HepG2 (cell line): ENCODE measurements at regions not wholly inside any gene's neighbourhood (a gene's known extent, or its start where the extent isn't known, plus 50 kb on each side); places are given as distances from the start of the nearest gene placed in this dataset.

Experiments
- ARID4A ChIP-seq: sonication (generic); formaldehyde crosslinking; IDR thresholded peaks from 2 replicates; pipeline ENCODE4 v1.5.0; 2020; ENCODE audit warnings: mild to moderate bottlenecking, missing genetic modification reagents, borderline replicate concordance
- BCL6 ChIP-seq: IDR thresholded peaks from 2 replicates; pipeline ENCODE4 v1.6.1; 2016; ENCODE audit warnings: missing genetic modification reagents, missing compliant biosample characterization
- FOXJ3 ChIP-seq: sonication (generic); formaldehyde crosslinking; IDR thresholded peaks from 2 replicates; pipeline ENCODE4 v1.4.0; 2020; ENCODE audit warnings: missing genetic modification reagents, mild to moderate bottlenecking, borderline replicate concordance
- GMEB1 ChIP-seq: sonication (generic); formaldehyde crosslinking; IDR thresholded peaks from 2 replicates; pipeline ENCODE4 v1.5.1; 2020; ENCODE audit warnings: missing genetic modification reagents, mild to moderate bottlenecking, borderline replicate concordance
- PLSCR1 ChIP-seq: sonication (generic); formaldehyde crosslinking; IDR thresholded peaks from 2 replicates; pipeline ENCODE4 v1.5.0; 2020; ENCODE audit warnings: missing genetic modification reagents, mild to moderate bottlenecking, borderline replicate concordance
- SP140L ChIP-seq: sonication (generic); formaldehyde crosslinking; IDR thresholded peaks from 2 replicates; pipeline ENCODE4 v1.4.0; 2020; ENCODE audit warnings: missing genetic modification reagents, borderline replicate concordance
- TBX2 ChIP-seq: sonication (generic); formaldehyde crosslinking; IDR thresholded peaks from 2 replicates; pipeline ENCODE4 v1.5.0; 2020; ENCODE audit warnings: missing genetic modification reagents, mild to moderate bottlenecking, borderline replicate concordance
- ZMYM4 ChIP-seq: sonication (generic); formaldehyde crosslinking; IDR thresholded peaks from 2 replicates; pipeline ENCODE4 v1.8.1; 2023; ENCODE audit warnings: mild to moderate bottlenecking, missing genetic modification reagents
- ZNF10 ChIP-seq: sonication (generic); formaldehyde crosslinking; IDR thresholded peaks from 2 replicates; pipeline ENCODE4 v1.4.0; 2020; ENCODE audit warnings: mild to moderate bottlenecking, low read depth, missing genetic modification reagents, borderline replicate concordance
- ZNF282 ChIP-seq: fragments of 450-650 bp; IDR thresholded peaks from 2 replicates; pipeline ENCODE4 v1.6.1; 2018; ENCODE audit not compliant: partially characterized antibody
- ZNF414 ChIP-seq: sonication (generic); formaldehyde crosslinking; IDR thresholded peaks from 2 replicates; pipeline ENCODE4 v1.5.0; 2020; ENCODE audit warnings: missing genetic modification reagents
- ZNF597 ChIP-seq: sonication (generic); formaldehyde crosslinking; IDR thresholded peaks from 2 replicates; pipeline ENCODE4 v1.5.0; 2020; ENCODE audit warnings: missing genetic modification reagents
- ZNF770 ChIP-seq: sonication (generic); formaldehyde crosslinking; IDR thresholded peaks from 2 replicates; pipeline ENCODE4 v1.5.0; 2020; ENCODE audit warnings: mild to moderate bottlenecking, missing genetic modification reagents
- ZSCAN22 ChIP-seq: sonication (generic); formaldehyde crosslinking; IDR thresholded peaks from 2 replicates; pipeline ENCODE4 v1.4.0; 2020; ENCODE audit warnings: mild to moderate bottlenecking, missing genetic modification reagents
- ZSCAN25 ChIP-seq: sonication (generic); formaldehyde crosslinking; IDR thresholded peaks from 2 replicates; pipeline ENCODE4 v1.8.0; 2022; ENCODE audit warnings: mild to moderate bottlenecking, missing genetic modification reagents

- no peak for TF ChIP-seq ZSCAN22 (CRISPR knock-in tag)
- no peak for TF ChIP-seq PLSCR1
- no peak for TF ChIP-seq ZNF10 (CRISPR knock-in tag)
- TF ChIP-seq ZMYM4 (CRISPR knock-in tag), result no peak
- no peak for TF ChIP-seq ZNF282
- 0 out of 2 replicates have a peak, but pooled peaks have one; percentile 21 for TF ChIP-seq SP140L
- no peak for TF ChIP-seq ZNF597 (CRISPR knock-in tag)
- peak; percentile 45; the same call in 1 of the 2 replicates for TF ChIP-seq BCL6 (CRISPR knock-in tag)
- TF ChIP-seq ZNF414, result peak; percentile 65; the same call in 1 of the 2 replicates
- no peak for TF ChIP-seq FOXJ3 (CRISPR knock-in tag)
- no peak for TF ChIP-seq GMEB1 (CRISPR knock-in tag)
- TF ChIP-seq TBX2 (CRISPR knock-in tag), result peak; percentile 32; the same call in 1 of the 2 replicates
- no peak for TF ChIP-seq ZSCAN25
- peak; percentile 41; the same call in 1 of the 2 replicates for TF ChIP-seq ARID4A (CRISPR knock-in tag)
- TF ChIP-seq ZNF770 (CRISPR knock-in tag), result no peak
These were observed 146.5 kb upstream of the ZNF217 start (continued) for GRCh38 chr20:53739799-53740785.
